Ishikawa (cell line): ENCODE measurements at regions not wholly inside any gene's neighbourhood (a gene's known extent, or its start where the extent isn't known, plus 50 kb on each side); places are given as distances from the start of the nearest gene placed in this dataset.

Experiments used
- CEBPB ChIP-seq: IDR thresholded peaks from 2 replicates; pipeline ENCODE4 v1.6.1; 2012
- CREB1 ChIP-seq: IDR thresholded peaks from 2 replicates; pipeline ENCODE4 v1.6.1; 2012; ENCODE audit warnings: low read depth
- EGR1 ChIP-seq: IDR thresholded peaks from 2 replicates; pipeline ENCODE4 v1.6.1; 2012
- EP300 ChIP-seq: IDR thresholded peaks from 2 replicates; pipeline ENCODE4 v1.6.1; 2012; ENCODE audit warnings: borderline replicate concordance
- MAX ChIP-seq: IDR thresholded peaks from 2 replicates; pipeline ENCODE4 v1.6.1; 2012
- RAD21 ChIP-seq: IDR thresholded peaks from 2 replicates; pipeline ENCODE4 v1.6.1; 2012; ENCODE audit warnings: low read depth
- REST ChIP-seq: IDR thresholded peaks from 2 replicates; pipeline ENCODE4 v1.6.1; 2012; ENCODE audit warnings: low read depth, mild to moderate bottlenecking
- TAF1 ChIP-seq: IDR thresholded peaks from 2 replicates; pipeline ENCODE4 v1.6.1; 2012; ENCODE audit warnings: low read depth, mild to moderate bottlenecking
- TCF12 ChIP-seq: IDR thresholded peaks from 2 replicates; pipeline ENCODE4 v1.6.1; 2012; ENCODE audit warnings: low read depth
- TEAD4 ChIP-seq: IDR thresholded peaks from 2 replicates; pipeline ENCODE4 v1.6.1; 2012
- USF1 ChIP-seq: IDR thresholded peaks from 2 replicates; pipeline ENCODE4 v1.6.1; 2012

GRCh38 chr10:44132361-44133289 is 252.3 kb downstream of the CXCL12 start:
- TF ChIP-seq RAD21, result no peak
- no peak for TF ChIP-seq EGR1
- TF ChIP-seq REST, result no peak
- no peak for TF ChIP-seq USF1
- TF ChIP-seq CEBPB, result no peak
- TF ChIP-seq MAX, result no peak
- TF ChIP-seq TEAD4, result no peak
- no peak for TF ChIP-seq CREB1
- TF ChIP-seq TAF1, result no peak
- no peak for TF ChIP-seq EP300
- no peak for TF ChIP-seq TCF12
